Loucy (cell line): ENCODE measurements at regions not wholly inside any gene's neighbourhood (a gene's known extent, or its start where the extent isn't known, plus 50 kb on each side); places are given as distances from the start of the nearest gene placed in this dataset.

ENCODE experiments used
- H2AFZ ChIP-seq: fragments of 200-600 bp; sonication (generic); 2 replicates; pipeline ENCODE4 v1.6.0; 2016; ENCODE audit warnings: antibody characterized with exemption, mild to moderate bottlenecking, low read length, moderate library complexity
- H3F3A ChIP-seq: fragments of 200-600 bp; 2 replicates; pipeline ENCODE4 v1.6.0; 2016; ENCODE audit warnings: antibody characterized with exemption, low read depth, mild to moderate bottlenecking
- H3K27me3 ChIP-seq: fragments of 200-600 bp; sonication (generic); 2 replicates; pipeline ENCODE4 v1.6.1; 2014; ENCODE audit warnings: low read length, mild to moderate bottlenecking; ENCODE audit not compliant: insufficient read depth, poor library complexity, severe bottlenecking
- H3K36me3 ChIP-seq: fragments of 200-600 bp; sonication (generic); 2 replicates; pipeline ENCODE4 v1.6.1; 2016; ENCODE audit warnings: low read length; ENCODE audit not compliant: insufficient read depth
- H3K4me1 ChIP-seq: fragments of 200-600 bp; sonication (generic); 2 replicates; pipeline ENCODE4 v1.5.1; 2014; ENCODE audit warnings: low read length, mild to moderate bottlenecking; ENCODE audit not compliant: insufficient read depth, poor library complexity, severe bottlenecking
- H3K4me2 ChIP-seq: fragments of 200-600 bp; sonication (generic); 2 replicates; pipeline ENCODE4 v1.6.0; 2014; ENCODE audit warnings: antibody characterized with exemption, low read length, low read depth, mild to moderate bottlenecking; ENCODE audit not compliant: poor library complexity, severe bottlenecking
- H3K4me3 ChIP-seq: fragments of 200-600 bp; sonication (generic); 2 replicates; pipeline ENCODE4 v1.5.1; 2014; ENCODE audit warnings: low read length, mild to moderate bottlenecking, mixed read lengths; ENCODE audit not compliant: poor library complexity, severe bottlenecking
- H3K79me2 ChIP-seq: fragments of 200-600 bp; sonication (generic); 2 replicates; pipeline ENCODE4 v1.6.1; 2014; ENCODE audit warnings: low read length; ENCODE audit not compliant: insufficient read depth
- H3K9ac ChIP-seq: fragments of 200-600 bp; sonication (generic); 2 replicates; pipeline ENCODE4 v1.6.0; 2014; ENCODE audit warnings: mild to moderate bottlenecking, low read depth, low read length, moderate library complexity; ENCODE audit not compliant: poor library complexity, severe bottlenecking
- H3K9me2 ChIP-seq: fragments of 200-600 bp; sonication (generic); replicated peaks from 2 replicates; pipeline ENCODE4 v1.6.1; 2016; ENCODE audit warnings: low read depth, low read length, mixed read lengths
- H3K9me3 ChIP-seq: fragments of 200-600 bp; sonication (generic); 2 replicates; pipeline ENCODE4 v1.6.1; 2014; ENCODE audit warnings: mild to moderate bottlenecking, antibody characterized with exemption, low read length, low read depth; ENCODE audit not compliant: insufficient read depth
- H4K20me1 ChIP-seq: fragments of 200-600 bp; sonication (generic); 2 replicates; pipeline ENCODE4 v1.6.0; 2014; ENCODE audit warnings: antibody characterized with exemption, low read length, mild to moderate bottlenecking; ENCODE audit not compliant: insufficient read depth, poor library complexity, severe bottlenecking
- EZH2phosphoT487 ChIP-seq: fragments of 200-600 bp; IDR thresholded peaks from 2 replicates; pipeline ENCODE4 v1.6.1; 2018; ENCODE audit warnings: antibody characterized with exemption, mild to moderate bottlenecking, moderate library complexity, borderline replicate concordance
- TF ChIP-seq, protein P1 (sequence below): fragments of 200-600 bp; sonication (generic); conservative IDR thresholded peaks from 2 replicates; pipeline ENCODE4 v1.5.1; 2014; ENCODE audit warnings: mild to moderate bottlenecking, antibody characterized with exemption, low read length

DNA sequence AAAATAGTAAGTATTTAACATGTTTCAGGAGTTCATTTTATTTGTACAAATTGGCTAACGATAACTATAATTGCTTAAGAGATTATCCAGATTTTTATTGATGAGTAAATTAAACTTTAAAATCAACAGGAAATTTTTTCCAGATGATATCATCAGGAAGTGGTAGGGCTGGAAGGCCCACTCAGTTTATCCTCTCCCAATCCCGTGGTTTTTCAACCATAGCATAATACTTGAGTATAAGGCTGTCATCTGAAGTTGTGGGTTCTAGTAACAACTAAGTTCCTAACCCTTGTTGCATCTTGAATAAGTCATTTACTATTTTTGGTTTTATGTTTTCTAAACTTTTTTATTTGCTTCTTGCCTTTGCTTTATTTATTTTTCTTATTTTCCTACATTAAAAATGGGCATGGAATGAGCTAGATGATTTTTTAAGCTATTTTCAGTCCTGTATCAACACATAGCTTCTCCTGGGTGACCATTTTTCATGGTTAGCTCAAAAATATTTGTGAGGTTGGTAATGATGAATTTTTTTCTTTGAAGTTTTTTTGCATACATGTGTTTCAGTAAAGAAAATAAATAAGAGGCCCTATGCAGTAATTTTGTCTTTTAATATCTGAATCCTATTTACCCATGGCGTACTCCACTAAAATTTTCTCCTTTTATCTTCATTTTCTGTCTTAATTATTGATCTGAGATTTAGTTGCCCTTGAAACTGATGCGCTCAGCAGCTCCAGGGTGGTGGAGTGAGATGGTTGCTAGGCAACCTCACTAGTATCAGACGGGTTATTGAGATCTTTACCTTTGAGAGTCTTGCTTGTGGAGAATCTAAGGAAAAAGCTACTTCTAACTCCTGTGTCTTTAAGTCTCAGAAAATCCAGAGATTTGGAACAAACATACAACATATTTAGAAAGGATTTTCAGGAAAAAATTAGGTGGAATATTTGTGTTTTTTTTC lies 452.0 kb upstream of the CCDC179 start:
- no peak overlapping the region for H2AFZ ChIP-seq
- H3K9ac ChIP-seq = no peak overlapping the region
- no peaks in the 10 kb centered on the region for H4K20me1 ChIP-seq
- no peak overlapping the region for H3K4me3 ChIP-seq
- no peaks in the 10 kb centered on the region for H3F3A ChIP-seq
- peak overlapping the region; percentile 6 for H3K4me2 ChIP-seq
- H3K9me2 ChIP-seq = no peaks in the 10 kb centered on the region
- no peaks in the 10 kb centered on the region for H3K27me3 ChIP-seq
- H3K4me1 ChIP-seq = peaks cover 10% of the 10 kb centered on the region
- no peaks in the 10 kb centered on the region for H3K9me3 ChIP-seq
- H3K79me2 ChIP-seq = no peaks in the 10 kb centered on the region
- no peaks in the 10 kb centered on the region for H3K36me3 ChIP-seq
- TF ChIP-seq, protein P1, sequence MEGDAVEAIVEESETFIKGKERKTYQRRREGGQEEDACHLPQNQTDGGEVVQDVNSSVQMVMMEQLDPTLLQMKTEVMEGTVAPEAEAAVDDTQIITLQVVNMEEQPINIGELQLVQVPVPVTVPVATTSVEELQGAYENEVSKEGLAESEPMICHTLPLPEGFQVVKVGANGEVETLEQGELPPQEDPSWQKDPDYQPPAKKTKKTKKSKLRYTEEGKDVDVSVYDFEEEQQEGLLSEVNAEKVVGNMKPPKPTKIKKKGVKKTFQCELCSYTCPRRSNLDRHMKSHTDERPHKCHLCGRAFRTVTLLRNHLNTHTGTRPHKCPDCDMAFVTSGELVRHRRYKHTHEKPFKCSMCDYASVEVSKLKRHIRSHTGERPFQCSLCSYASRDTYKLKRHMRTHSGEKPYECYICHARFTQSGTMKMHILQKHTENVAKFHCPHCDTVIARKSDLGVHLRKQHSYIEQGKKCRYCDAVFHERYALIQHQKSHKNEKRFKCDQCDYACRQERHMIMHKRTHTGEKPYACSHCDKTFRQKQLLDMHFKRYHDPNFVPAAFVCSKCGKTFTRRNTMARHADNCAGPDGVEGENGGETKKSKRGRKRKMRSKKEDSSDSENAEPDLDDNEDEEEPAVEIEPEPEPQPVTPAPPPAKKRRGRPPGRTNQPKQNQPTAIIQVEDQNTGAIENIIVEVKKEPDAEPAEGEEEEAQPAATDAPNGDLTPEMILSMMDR = no peak
- TF ChIP-seq EZH2phosphoT487 = no peak

DNA sequence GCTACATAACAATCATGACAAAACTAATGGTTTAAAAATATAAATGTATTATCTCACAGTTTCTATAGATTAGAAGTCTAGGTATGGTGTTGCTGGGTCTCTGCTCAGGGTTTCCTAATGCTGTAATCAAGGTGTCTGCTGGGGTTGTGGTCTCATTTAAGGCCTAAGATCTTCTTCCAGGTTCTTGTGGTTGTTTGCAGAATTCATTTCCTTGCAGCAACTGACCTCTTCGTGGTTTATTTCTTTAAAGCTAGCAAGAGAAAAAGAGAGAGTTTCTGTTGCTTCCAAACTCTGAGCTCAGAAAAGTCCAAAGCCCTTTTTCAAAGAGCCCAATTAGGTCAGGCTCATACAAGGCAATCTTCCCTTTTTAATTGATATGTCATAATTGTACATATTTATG lies 452.7 kb upstream of the CCDC179 start:
- no peak overlapping the region for H3K9ac ChIP-seq
- H2AFZ ChIP-seq = no peak overlapping the region
- no peaks in the 10 kb centered on the region for H3K27me3 ChIP-seq
- H3K36me3 ChIP-seq = no peaks in the 10 kb centered on the region
- peaks cover 10% of the 10 kb centered on the region for H3K4me1 ChIP-seq
- no peaks in the 10 kb centered on the region for H3F3A ChIP-seq
- TF ChIP-seq EZH2phosphoT487 = no peak
- TF ChIP-seq, protein P1 = no peak
- H3K9me3 ChIP-seq = no peaks in the 10 kb centered on the region
- no peaks in the 10 kb centered on the region for H3K79me2 ChIP-seq
- no peaks in the 10 kb centered on the region for H4K20me1 ChIP-seq
- no peaks in the 10 kb centered on the region for H3K9me2 ChIP-seq
- peak overlapping the region; percentile 6 for H3K4me2 ChIP-seq
- no peak overlapping the region for H3K4me3 ChIP-seq

DNA sequence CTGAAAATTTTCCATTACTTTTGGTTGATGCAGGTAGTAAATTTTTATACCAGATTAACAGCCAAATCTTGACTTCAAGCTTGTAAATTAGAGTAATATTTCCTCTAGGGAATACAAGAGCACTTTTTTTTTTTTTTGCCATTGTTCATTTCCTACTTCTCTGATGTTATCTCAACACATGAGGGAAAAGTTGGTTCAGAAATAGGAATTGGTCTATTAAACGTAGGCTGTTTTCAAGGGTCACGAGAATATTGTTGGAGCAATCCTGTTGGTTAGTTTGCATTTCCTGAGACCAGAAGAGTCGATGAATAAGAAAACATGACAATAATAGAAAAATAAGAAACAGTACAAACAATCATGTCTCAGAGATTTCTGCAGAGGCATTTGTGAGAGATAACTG lies 453.9 kb upstream of the CCDC179 start:
- Histone ChIP-seq H3K4me1 (peaks cover 10% of the 10 kb centered on the region), H3K9me3 (no peaks in the 10 kb centered on the region), H3K36me3 (no peaks in the 10 kb centered on the region), H3K9ac (no peak overlapping the region), H3K79me2 (no peaks in the 10 kb centered on the region), H3K4me3 (no peak overlapping the region), H3K4me2 (no peak overlapping the region), H3K27me3 (no peaks in the 10 kb centered on the region), H2AFZ (no peak overlapping the region), H3F3A (no peaks in the 10 kb centered on the region), H3K9me2 (no peaks in the 10 kb centered on the region), H4K20me1 (no peaks in the 10 kb centered on the region)
- TF ChIP-seq, protein P1 = no peak
- no peak for TF ChIP-seq EZH2phosphoT487
